HEK293T (cell line): ENCODE measurements at regions not wholly inside any gene's neighbourhood (a gene's known extent, or its start where the extent isn't known, plus 50 kb on each side); places are given as distances from the start of the nearest gene placed in this dataset.

Experiments
- CTCF ChIA-PET: fragments of 350-600 bp; formaldehyde crosslinking; extraction: SDS; loops from one replicate; lab custom pipeline; 2021; ENCODE audit warnings: antibody characterized with exemption, inconsistent platforms; lab: Yijun Ruan, JAX
- POLR2A ChIA-PET: fragments of 350-600 bp; formaldehyde crosslinking; extraction: SDS; loops from one replicate; lab custom pipeline; 2020; ENCODE audit warnings: antibody characterized with exemption, inconsistent platforms; lab: Yijun Ruan, JAX
- DNase-seq: peaks from one replicate; pipeline ENCODE4 v3.0.0; 2012; ENCODE audit warnings: mixed read lengths; ENCODE audit errors: extremely low spot score
- ARNT ChIP-seq: fragments of 450-650 bp; IDR thresholded peaks from 2 replicates; pipeline ENCODE4 v1.6.1; 2017; ENCODE audit warnings: mild to moderate bottlenecking
- BHLHE40 ChIP-seq: fragments of 450-650 bp; IDR thresholded peaks from 2 replicates; pipeline ENCODE4 v1.6.1; 2016; ENCODE audit warnings: mild to moderate bottlenecking, moderate library complexity, borderline replicate concordance
- CTBP1 ChIP-seq: fragments of 450-650 bp; IDR thresholded peaks from 2 replicates; pipeline ENCODE4 v1.6.1; 2016; ENCODE audit warnings: borderline replicate concordance
- ELF4 ChIP-seq: fragments of 450-650 bp; IDR thresholded peaks from 2 replicates; pipeline ENCODE4 v1.6.1; 2017; ENCODE audit warnings: antibody characterized with exemption
- FOXA1 ChIP-seq: fragments of 450-650 bp; IDR thresholded peaks from 2 replicates; pipeline ENCODE4 v1.6.1; 2016; ENCODE audit warnings: mild to moderate bottlenecking
- FOXK2 ChIP-seq: fragments of 450-650 bp; IDR thresholded peaks from 2 replicates; pipeline ENCODE4 v1.6.1; 2016; ENCODE audit warnings: mild to moderate bottlenecking
- FOXM1 ChIP-seq: fragments of 450-650 bp; IDR thresholded peaks from 2 replicates; pipeline ENCODE4 v1.6.1; 2017; ENCODE audit warnings: mild to moderate bottlenecking, borderline replicate concordance
- HDGF ChIP-seq: fragments of 450-650 bp; IDR thresholded peaks from 2 replicates; pipeline ENCODE4 v1.6.1; 2017; ENCODE audit warnings: antibody characterized with exemption, borderline replicate concordance
- L3MBTL2 ChIP-seq: fragments of 450-650 bp; conservative IDR thresholded peaks from 2 replicates; pipeline ENCODE4 v1.6.1; 2016; ENCODE audit warnings: mild to moderate bottlenecking
- LEF1 ChIP-seq: fragments of 450-650 bp; IDR thresholded peaks from 2 replicates; pipeline ENCODE4 v1.6.1; 2017; ENCODE audit warnings: mild to moderate bottlenecking, borderline replicate concordance
- NFRKB ChIP-seq: fragments of 450-650 bp; IDR thresholded peaks from 2 replicates; pipeline ENCODE4 v1.6.1; 2016; ENCODE audit warnings: mild to moderate bottlenecking, moderate library complexity
- PKNOX1 ChIP-seq: fragments of 450-650 bp; IDR thresholded peaks from 2 replicates; pipeline ENCODE4 v1.6.1; 2016
- SP1 ChIP-seq: fragments of 450-650 bp; IDR thresholded peaks from 2 replicates; pipeline ENCODE4 v1.6.1; 2017
- SUZ12 ChIP-seq: fragments of 450-650 bp; IDR thresholded peaks from 2 replicates; pipeline ENCODE4 v1.6.1; 2016; ENCODE audit warnings: mild to moderate bottlenecking
- TARDBP ChIP-seq: fragments of 450-650 bp; IDR thresholded peaks from 2 replicates; pipeline ENCODE4 v1.6.1; 2016
- ZNF384 ChIP-seq: fragments of 450-650 bp; IDR thresholded peaks from 2 replicates; pipeline ENCODE4 v1.6.1; 2016

- ChIA-PET CTCF (no interaction called here), POLR2A (no interaction called here)
- TF ChIP-seq CTBP1 (no peak), TARDBP (no peak), LEF1 (no peak), SUZ12 (no peak), FOXM1 (no peak), ARNT (no peak), FOXK2 (no peak), SP1 (no peak), FOXA1 (no peak)
- no peak for DNase-seq
Observed at GRCh38 chrX:39437670-39438441, 636.6 kb downstream of the MID1IP1 start.

DNA sequence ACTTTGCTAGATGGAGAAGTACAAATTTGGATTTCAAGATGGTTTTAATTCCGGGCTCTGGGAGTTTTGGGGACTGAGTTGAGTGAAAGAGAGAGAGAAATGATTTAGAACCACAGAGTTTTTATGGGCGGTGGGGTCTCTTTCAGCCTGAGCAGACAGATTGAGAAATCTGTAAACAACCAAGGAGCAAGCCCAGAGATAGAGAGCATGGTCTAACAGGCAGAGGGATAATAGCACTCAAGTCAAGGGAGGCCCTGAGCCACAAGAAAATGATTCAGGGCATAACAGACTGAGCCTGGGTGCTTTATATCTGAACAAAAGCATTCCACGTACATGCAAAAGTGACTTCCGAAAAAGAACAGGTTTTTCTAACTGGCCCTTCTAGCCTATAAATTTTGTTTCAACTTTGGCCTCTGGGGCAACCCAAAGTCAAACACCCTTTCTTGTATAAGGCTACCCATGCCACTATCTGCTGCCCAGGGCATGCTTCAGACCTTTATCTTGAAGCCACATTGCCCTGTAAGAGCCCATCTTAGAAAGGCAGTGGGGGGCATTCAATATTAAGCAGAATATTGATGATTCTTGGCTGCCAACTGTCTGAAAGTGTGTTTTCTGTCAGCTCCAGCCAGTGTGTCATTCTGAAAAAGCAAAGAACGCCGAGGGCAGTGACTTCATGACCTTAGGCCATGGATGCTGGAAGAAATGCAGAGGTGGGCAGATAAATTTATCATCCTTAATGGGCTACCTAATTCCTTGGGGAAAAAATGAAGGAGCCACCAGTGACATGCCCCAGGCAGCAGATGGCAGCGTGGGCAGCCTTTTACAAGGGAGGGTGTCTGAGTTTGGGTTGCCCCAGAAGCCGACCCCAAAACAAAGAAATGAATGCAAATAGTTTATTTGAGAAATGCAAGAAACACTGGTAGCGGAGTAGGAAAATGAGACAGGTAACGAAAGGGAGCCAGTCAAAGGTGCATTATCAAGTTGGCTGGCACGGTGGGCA is 637.6 kb downstream of the MID1IP1 start:
- DNase-seq = no peak
- TF ChIP-seq SUZ12 (no peak), FOXM1 (no peak), ZNF384 (no peak), NFRKB (no peak), BHLHE40 (no peak), CTBP1 (no peak), PKNOX1 (no peak), HDGF (no peak), FOXK2 (no peak), SP1 (no peak), TARDBP (no peak), LEF1 (no peak), FOXA1 (no peak)
- CTCF ChIA-PET = no interaction called here
- POLR2A ChIA-PET = no interaction called here

DNA sequence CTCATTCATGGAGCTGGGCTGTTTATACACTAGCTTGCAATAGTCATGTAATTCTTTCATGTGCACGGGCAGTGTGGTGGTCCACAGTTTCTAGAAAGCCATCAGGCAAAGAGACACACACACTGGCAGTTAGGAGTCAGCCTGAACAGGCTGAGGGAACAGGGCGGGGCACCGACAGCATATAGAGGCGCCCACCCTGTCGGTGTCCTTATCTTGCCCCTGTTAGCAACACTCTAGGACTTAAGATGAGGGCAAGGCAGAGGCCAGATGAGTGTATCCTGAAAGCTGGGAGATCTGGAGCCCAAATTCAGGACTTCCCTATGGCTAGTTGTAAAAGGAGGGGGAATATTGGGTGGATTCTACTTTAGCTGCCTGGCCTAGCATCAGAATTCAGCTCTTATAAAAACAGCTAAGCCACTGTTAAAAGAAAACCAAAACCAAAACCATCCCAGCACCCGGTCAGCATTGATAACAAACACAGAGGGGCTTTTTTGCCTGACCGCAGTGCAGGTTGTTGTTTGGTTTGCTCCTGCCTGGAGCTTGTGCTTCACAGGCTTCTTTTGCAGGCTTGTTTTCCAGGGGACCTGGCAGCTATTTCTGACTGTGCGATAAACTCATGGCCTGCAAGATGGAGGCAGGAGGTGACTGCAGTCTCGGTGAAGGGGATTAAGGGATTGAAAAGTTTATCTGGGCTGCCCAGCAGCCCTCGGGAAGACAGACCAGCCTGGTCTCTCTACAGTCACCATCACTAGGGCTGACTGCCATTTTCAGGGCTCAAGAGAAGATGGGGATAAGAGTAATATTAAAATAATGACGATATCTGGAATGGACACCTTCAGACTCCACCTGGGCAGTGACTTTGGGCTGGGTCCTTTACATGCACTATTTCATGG is 638.9 kb downstream of the MID1IP1 start:
- TF ChIP-seq TARDBP = no peak
- TF ChIP-seq FOXA1 = no peak
- no peak for TF ChIP-seq ZNF384
- TF ChIP-seq LEF1 = no peak
- TF ChIP-seq L3MBTL2 = no peak
- TF ChIP-seq NFRKB = no peak
- no peak for TF ChIP-seq FOXM1
- TF ChIP-seq BHLHE40 = no peak
- no peak for TF ChIP-seq PKNOX1
- no peak for TF ChIP-seq FOXK2
- no peak for DNase-seq
- CTCF ChIA-PET = no interaction called here
- POLR2A ChIA-PET = no interaction called here

- DNase-seq = no peak
- TF ChIP-seq SUZ12 = no peak
- no peak for TF ChIP-seq LEF1
- no peak for TF ChIP-seq BHLHE40
- TF ChIP-seq PKNOX1 = no peak
- no peak for TF ChIP-seq CTBP1
- TF ChIP-seq ARNT = no peak
- TF ChIP-seq NFRKB = no peak
- no peak for TF ChIP-seq ELF4
- no peak for TF ChIP-seq HDGF
- no peak for TF ChIP-seq L3MBTL2
- CTCF ChIA-PET = no interaction called here
- POLR2A ChIA-PET = no interaction called here
Observed at GRCh38 chrX:39440799-39441284, 639.6 kb downstream of the MID1IP1 start.

GRCh38 chrX:39442332-39442731 is 641.1 kb downstream of the MID1IP1 start:
- no peak for TF ChIP-seq L3MBTL2
- TF ChIP-seq FOXK2 = no peak
- no peak for TF ChIP-seq FOXA1
- TF ChIP-seq TARDBP = no peak
- TF ChIP-seq NFRKB = no peak
- TF ChIP-seq SP1 = no peak
- no peak for TF ChIP-seq HDGF
- TF ChIP-seq SUZ12 = no peak
- no peak for TF ChIP-seq BHLHE40
- no peak for TF ChIP-seq ZNF384
- ChIA-PET POLR2A (no interaction called here), CTCF (no interaction called here)
- no peak for DNase-seq
